HepG2 (cell line): ENCODE measurements at regions not wholly inside any gene's neighbourhood (a gene's known extent, or its start where the extent isn't known, plus 50 kb on each side); places are given as distances from the start of the nearest gene placed in this dataset.

Experiments
- ATAC-seq: fragments of 200-7000 bp; cut with Tn5 transposase; 3 replicates; pipeline ENCODE4 v1.9.1; 2020; ENCODE audit warnings: mild to moderate bottlenecking, moderate library complexity
- BruUV-seq: library from RNA; stranded (reverse); fragments of 400-500 nt; replicated peaks from 2 replicates; lab custom pipeline; 2021; lab: Mats Ljungman, UMichigan
- CTCF ChIA-PET: fragments of 300-600 bp; formaldehyde crosslinking; extraction: SDS; loops from one replicate; lab custom pipeline; 2021; ENCODE audit warnings: low total read pairs, inconsistent platforms, low intra/inter-chr PET ratio; lab: Yijun Ruan, JAX
- POLR2A ChIA-PET: fragments of 350-600 bp; sonication (Branson Sonifier 250); formaldehyde crosslinking; loops from one replicate; lab custom pipeline; 2020; ENCODE audit warnings: antibody characterized with exemption, inconsistent platforms; lab: Yijun Ruan, JAX
- DNase-seq: peaks from one replicate; pipeline ENCODE4 v3.0.0-alpha.2; 2015; ENCODE audit warnings: low spot score
- FAIRE-seq: peaks from 3 replicates; lab custom pipeline; 2011; peaks lifted over from hg19 to GRCh38; lab: Jason Lieb, UNC
- H2AFZ ChIP-seq: one replicate; pipeline ENCODE4 v1.6.1; 2011; ENCODE audit warnings: low read length, inconsistent platforms
- H3K27ac ChIP-seq: fragments of 300-600 bp; 3 replicates; pipeline ENCODE4 v1.8.0; 2011; ENCODE audit warnings: mixed run types, mild to moderate bottlenecking, mixed read lengths, low read length, inconsistent platforms; ENCODE audit not compliant: insufficient read depth; ENCODE audit errors: extremely low read length
- H3K27me3 ChIP-seq, 2 experiments: fragments of 200-600 bp in 1 of 2; 2 replicates in 1 of 2; 3 replicates in 1 of 2; pipeline versions ENCODE4 v1.6.0 to v1.8.0; 2011; ENCODE audit warnings: low read length in 2 of 2, mild to moderate bottlenecking in 2 of 2, moderate library complexity in 2 of 2, inconsistent platforms in 1 of 2; ENCODE audit not compliant: insufficient read depth in 2 of 2, control insufficient read depth in 1 of 2
- H3K36me3 ChIP-seq, 2 experiments: fragments of 200-600 bp in 1 of 2; replicated peaks in 1 of 2; 2 replicates in 1 of 2; 3 replicates in 1 of 2; pipeline versions ENCODE4 v1.5.1 to v1.8.0; 2011; ENCODE audit warnings: low read length in 2 of 2, inconsistent platforms in 1 of 2; ENCODE audit not compliant: insufficient read depth in 2 of 2, control insufficient read depth in 1 of 2
- H3K4me1 ChIP-seq: 2 replicates; pipeline ENCODE4 v1.5.1; 2012; ENCODE audit warnings: low read length, inconsistent platforms; ENCODE audit not compliant: insufficient read depth
- H3K4me2 ChIP-seq: 2 replicates; pipeline ENCODE4 v1.6.0; 2011; ENCODE audit warnings: low read depth, low read length, inconsistent platforms
- H3K4me3 ChIP-seq, 3 experiments: fragments of 200-600 bp in 1 of 3; sonication (generic), shearing (Covaris generic) in 1 of 3; replicated peaks in 1 of 3; 2 replicates each; pipeline ENCODE4 v1.5.1; 2011 to 2016; ENCODE audit warnings: low read length in 3 of 3, inconsistent platforms in 2 of 3, low read depth in 2 of 3, mild to moderate bottlenecking in 2 of 3, control low read depth in 1 of 3, mixed read lengths in 1 of 3; ENCODE audit not compliant: insufficient read depth in 1 of 3
- H3K79me2 ChIP-seq: one replicate; pipeline ENCODE4 v1.6.1; 2011; ENCODE audit warnings: low read length, inconsistent platforms; ENCODE audit not compliant: insufficient read depth
- H3K9ac ChIP-seq: 2 replicates; pipeline ENCODE4 v1.6.0; 2011; ENCODE audit warnings: mild to moderate bottlenecking, low read depth, low read length, inconsistent platforms; ENCODE audit not compliant: insufficient read depth
- H3K9me3 ChIP-seq: 2 replicates; pipeline ENCODE4 v1.5.1; 2012; ENCODE audit warnings: mild to moderate bottlenecking, low read length
- H4K20me1 ChIP-seq: 2 replicates; pipeline ENCODE4 v1.6.0; 2011; ENCODE audit warnings: inconsistent platforms, mild to moderate bottlenecking, low read length, moderate library complexity; ENCODE audit not compliant: insufficient read depth
- DPF2 ChIP-seq: sonication (generic); formaldehyde crosslinking; IDR thresholded peaks from 2 replicates; pipeline ENCODE4 v1.4.0; 2020; ENCODE audit warnings: mild to moderate bottlenecking, low read depth, missing genetic modification reagents, borderline replicate concordance
- GPN1 ChIP-seq: sonication (generic); formaldehyde crosslinking; IDR thresholded peaks from 2 replicates; pipeline ENCODE4 v1.5.1; 2020; ENCODE audit warnings: missing genetic modification reagents, borderline replicate concordance
- HMGXB3 ChIP-seq: sonication (generic); formaldehyde crosslinking; IDR thresholded peaks from 2 replicates; pipeline ENCODE4 v1.4.0; 2020; ENCODE audit warnings: missing genetic modification reagents, borderline replicate concordance
- KLF11 ChIP-seq: IDR thresholded peaks from 2 replicates; pipeline ENCODE4 v1.6.1; 2016; ENCODE audit warnings: missing compliant biosample characterization
- SMC3 ChIP-seq: IDR thresholded peaks from 2 replicates; pipeline ENCODE4 v1.6.1; 2011; ENCODE audit warnings: low read length, improper control_type of control experiment
- SUZ12 ChIP-seq: fragments of 150-350 bp; IDR thresholded peaks from 2 replicates; pipeline ENCODE4 v1.6.1; 2014; ENCODE audit warnings: low read depth, low read length
- ZBTB26 ChIP-seq: IDR thresholded peaks from 2 replicates; pipeline ENCODE4 v1.6.1; 2016; ENCODE audit warnings: missing compliant biosample characterization, missing genetic modification reagents, borderline replicate concordance
- ZBTB49 ChIP-seq: sonication (generic); formaldehyde crosslinking; IDR thresholded peaks from 2 replicates; pipeline ENCODE4 v1.4.0; 2020; ENCODE audit warnings: missing genetic modification reagents, borderline replicate concordance
- ZNF207 ChIP-seq: fragments of 450-650 bp; IDR thresholded peaks from 2 replicates; pipeline ENCODE4 v1.6.1; 2016; ENCODE audit warnings: antibody characterized with exemption, borderline replicate concordance
- ZNF484 ChIP-seq: sonication (generic); formaldehyde crosslinking; IDR thresholded peaks from 2 replicates; pipeline ENCODE4 v1.5.1; 2020; ENCODE audit warnings: mild to moderate bottlenecking, low read depth, missing genetic modification reagents, borderline replicate concordance
- ZNF792 ChIP-seq: IDR thresholded peaks from 2 replicates; pipeline ENCODE4 v1.6.1; 2016
- ZNF816 ChIP-seq: sonication (generic); formaldehyde crosslinking; IDR thresholded peaks from 2 replicates; pipeline ENCODE4 v1.8.0; 2022; ENCODE audit warnings: missing genetic modification reagents, mild to moderate bottlenecking, borderline replicate concordance
- in situ Hi-C: cut with HindIII; loops from 2 replicates; pipeline ENCODE4 v1.10.0; 2017; ENCODE audit warnings: low pct_unique_long_range_greater_than_20kb; ENCODE audit not compliant: extremely low pct_ligation_motif_present
- intact Hi-C: fragments of 100-400 bp; cut with micrococcal nuclease; formaldehyde crosslinking; loops from one replicate; pipeline ENCODE4 v1.10.0; 2022; ENCODE audit not compliant: unreplicated experiment
- TF ChIP-seq, protein P1 (sequence below), 2 experiments: sonication (generic) in 1 of 2; formaldehyde crosslinking in 1 of 2; IDR thresholded peaks; 2 replicates each; pipeline versions ENCODE4 v1.4.0 to v1.6.1; 2016 to 2020; ENCODE audit warnings: borderline replicate concordance in 1 of 2, low read depth in 1 of 2, mild to moderate bottlenecking in 1 of 2, missing genetic modification reagents in 1 of 2

DNA sequence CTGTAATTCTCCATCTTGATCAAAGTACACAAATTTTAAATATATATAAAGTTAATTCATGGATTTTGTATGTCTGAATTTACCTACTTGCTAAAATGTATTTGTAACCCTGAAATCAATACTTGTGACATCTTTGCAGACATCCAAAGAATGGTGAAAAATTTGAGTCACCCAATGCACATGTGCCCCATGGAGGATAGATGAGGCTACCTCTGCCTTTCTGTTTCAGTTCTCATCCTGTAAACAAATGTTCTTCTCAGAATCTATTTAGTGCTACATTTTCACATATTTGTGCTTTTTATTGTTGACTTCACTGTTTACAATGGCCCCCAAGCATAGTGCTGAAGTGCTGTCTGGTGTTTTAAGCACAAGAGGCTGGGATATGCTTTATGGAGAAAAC is 171.5 kb downstream of the LRATD1 start:
- POLR2A ChIA-PET = no interaction called here
- intact Hi-C loops = no loop called here
- FAIRE-seq = no peak
- TF ChIP-seq KLF11 (no peak), ZNF207 (no peak), ZBTB26 (CRISPR knock-in tag) (no peak), SUZ12 (no peak), ZBTB49 (CRISPR knock-in tag) (no peak), ZNF792 (CRISPR knock-in tag) (no peak), ZNF816 (CRISPR knock-in tag) (no peak), ZNF484 (CRISPR knock-in tag) (no peak), GPN1 (CRISPR knock-in tag) (no peak), DPF2 (CRISPR knock-in tag) (no peak), HMGXB3 (no peak), SMC3 (no peak)
- TF ChIP-seq, protein P1, sequence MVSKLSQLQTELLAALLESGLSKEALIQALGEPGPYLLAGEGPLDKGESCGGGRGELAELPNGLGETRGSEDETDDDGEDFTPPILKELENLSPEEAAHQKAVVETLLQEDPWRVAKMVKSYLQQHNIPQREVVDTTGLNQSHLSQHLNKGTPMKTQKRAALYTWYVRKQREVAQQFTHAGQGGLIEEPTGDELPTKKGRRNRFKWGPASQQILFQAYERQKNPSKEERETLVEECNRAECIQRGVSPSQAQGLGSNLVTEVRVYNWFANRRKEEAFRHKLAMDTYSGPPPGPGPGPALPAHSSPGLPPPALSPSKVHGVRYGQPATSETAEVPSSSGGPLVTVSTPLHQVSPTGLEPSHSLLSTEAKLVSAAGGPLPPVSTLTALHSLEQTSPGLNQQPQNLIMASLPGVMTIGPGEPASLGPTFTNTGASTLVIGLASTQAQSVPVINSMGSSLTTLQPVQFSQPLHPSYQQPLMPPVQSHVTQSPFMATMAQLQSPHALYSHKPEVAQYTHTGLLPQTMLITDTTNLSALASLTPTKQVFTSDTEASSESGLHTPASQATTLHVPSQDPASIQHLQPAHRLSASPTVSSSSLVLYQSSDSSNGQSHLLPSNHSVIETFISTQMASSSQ (IDR thresholded peaks at IDR 0.05; ENCODE audit: low read depth) = no peak
- TF ChIP-seq, protein P1 (CRISPR knock-in tag; IDR thresholded peaks at IDR 0.05; ENCODE audit: borderline replicate concordance) = no peak

More for the DNA sequence above, 171.5 kb downstream of the LRATD1 start:
- Histone ChIP-seq H3K9me3 (peaks cover 15% of the 10 kb centered on the region), H3K36me3 (no peaks in the 10 kb centered on the region), H3K79me2 (no peaks in the 10 kb centered on the region), H3K27ac (no peak overlapping the region), H3K4me2 (no peak overlapping the region), H2AFZ (no peak overlapping the region), H3K4me1 (no peaks in the 10 kb centered on the region), H3K27me3 (no peaks in the 10 kb centered on the region), H3K4me3 (no peak overlapping the region), H3K9ac (no peak overlapping the region), H4K20me1 (no peaks in the 10 kb centered on the region)
- ATAC-seq = no peak
- no peak for DNase-seq
- in situ Hi-C loops = no loop called here
- CTCF ChIA-PET = no interaction called here
- BruUV-seq = no TSS peak
